HG03045 (cell line): ENCODE measurements at regions not wholly inside any gene's neighbourhood (a gene's known extent, or its start where the extent isn't known, plus 50 kb on each side); places are given as distances from the start of the nearest gene placed in this dataset.
"Not testable (repeated sequence)": the region's sequence is repeated elsewhere in the genome, so short reads cannot be mapped to it uniquely, and the experiment has no call there.

Source experiments
- ATAC-seq: cut with Tn5 transposase; IDR thresholded peaks from one replicate; pipeline ENCODE4 v1.9.1; 2021; ENCODE audit warnings: mild to moderate bottlenecking, moderate library complexity; ENCODE audit not compliant: unreplicated experiment

GRCh38 chr6:68032217-68032616, 602.9 kb upstream of the ADGRB3 start:
- no peak for ATAC-seq

GRCh38 chr6:68031054-68031453, 604.0 kb upstream of the ADGRB3 start:
- ATAC-seq: no peak

GRCh38 chr6:68026483-68026882, 608.6 kb upstream of the ADGRB3 start:
- ATAC-seq: no peak

- ATAC-seq: no peak
Observed at GRCh38 chr6:68025764-68026163, 609.3 kb upstream of the ADGRB3 start.

- ATAC-seq: no peak
Observed at GRCh38 chr6:68024570-68025269, 610.4 kb upstream of the ADGRB3 start.

GRCh38 chr6:68022968-68023367, 612.1 kb upstream of the ADGRB3 start:
- not testable (repeated sequence) for ATAC-seq

- ATAC-seq: no peak
Observed at GRCh38 chr6:68013780-68014515, 621.1 kb upstream of the ADGRB3 start.

- ATAC-seq: no peak
Observed at GRCh38 chr6:68012822-68013221, 622.3 kb upstream of the ADGRB3 start.

- ATAC-seq: no peak
Observed at GRCh38 chr6:68010936-68011335, 624.1 kb upstream of the ADGRB3 start.

- no peak for ATAC-seq
Observed at GRCh38 chr6:68008445-68008844, 626.6 kb upstream of the ADGRB3 start.

- no peak for ATAC-seq
Observed at GRCh38 chr6:68007717-68008116, 627.4 kb upstream of the ADGRB3 start.

- no peak for ATAC-seq
Observed at GRCh38 chr6:67986694-67987232, 648.3 kb upstream of the ADGRB3 start.

- ATAC-seq: no peak
Observed at GRCh38 chr6:67976486-67976885, 658.6 kb upstream of the ADGRB3 start.

GRCh38 chr6:67974931-67975330, 660.2 kb upstream of the ADGRB3 start:
- no peak for ATAC-seq

- ATAC-seq: no peak
Observed at GRCh38 chr6:67971812-67972211, 663.3 kb upstream of the ADGRB3 start.

GRCh38 chr6:67966830-67967229, 668.3 kb upstream of the ADGRB3 start:
- ATAC-seq: no peak

GRCh38 chr6:67956352-67956751, 678.7 kb upstream of the ADGRB3 start:
- no peak for ATAC-seq

- ATAC-seq: no peak
Observed at GRCh38 chr6:67952948-67953347, 682.1 kb upstream of the ADGRB3 start.

- ATAC-seq: no peak
Observed at GRCh38 chr6:67952121-67952520, 683.0 kb upstream of the ADGRB3 start.

GRCh38 chr6:67947762-67948161, 687.3 kb upstream of the ADGRB3 start:
- not testable (repeated sequence) for ATAC-seq

GRCh38 chr6:67935976-67936477, 699.1 kb upstream of the ADGRB3 start:
- ATAC-seq: no peak

- ATAC-seq: no peak
Observed at GRCh38 chr6:67933278-67933677, 701.8 kb upstream of the ADGRB3 start.
